ENCODE measurements at regions not wholly inside any gene's neighbourhood (a gene's known extent, or its start where the extent isn't known, plus 50 kb on each side); places are given as distances from the start of the nearest gene placed in this dataset.

- DNase-seq (ENCODE audit: low read depth in 2 of 2), result no peak
Observed at GRCh38 chr17:73785496-73785895, 141.3 kb upstream of the SDK2 start.

DNA sequence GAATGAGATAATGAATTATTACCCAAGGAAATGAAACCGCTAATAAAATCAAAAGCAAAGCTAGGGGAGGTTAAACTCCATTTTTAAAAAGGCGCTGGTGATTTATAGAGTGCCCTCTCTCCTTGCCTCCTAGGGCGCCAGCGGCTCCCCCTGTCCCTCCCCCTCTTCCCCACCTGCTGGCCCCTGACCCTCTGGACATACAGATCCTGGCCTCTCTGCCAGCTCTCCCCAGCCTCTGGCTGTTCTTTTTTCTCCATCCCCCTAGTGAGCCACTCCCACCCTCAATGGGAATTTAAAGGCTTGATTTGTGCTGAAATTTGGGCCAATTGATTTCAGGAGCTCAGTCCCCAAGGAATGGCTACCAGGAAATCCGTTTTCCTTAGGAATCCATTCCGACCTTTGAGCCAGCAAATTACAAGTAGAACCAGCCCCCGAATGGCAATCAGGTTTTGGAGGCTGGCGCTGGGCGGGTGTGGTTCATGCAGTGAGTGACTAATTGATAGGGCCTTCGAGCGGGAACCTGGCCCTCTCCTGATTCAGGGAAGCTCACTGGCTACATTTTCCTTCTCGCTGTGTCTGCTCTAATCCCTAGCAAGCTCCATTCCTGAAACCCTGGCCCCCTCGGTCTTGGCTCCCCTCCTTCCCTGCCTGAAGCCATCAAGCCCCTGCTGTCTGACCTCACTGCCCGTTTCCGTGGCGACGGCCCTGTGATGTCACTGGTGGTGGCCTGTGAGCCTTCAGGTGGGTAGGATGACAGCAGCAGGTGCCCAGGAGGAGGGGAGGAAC, 141.9 kb upstream of the SDK2 start:
- no peak for DNase-seq (ENCODE audit: low read depth in 2 of 2)

DNA sequence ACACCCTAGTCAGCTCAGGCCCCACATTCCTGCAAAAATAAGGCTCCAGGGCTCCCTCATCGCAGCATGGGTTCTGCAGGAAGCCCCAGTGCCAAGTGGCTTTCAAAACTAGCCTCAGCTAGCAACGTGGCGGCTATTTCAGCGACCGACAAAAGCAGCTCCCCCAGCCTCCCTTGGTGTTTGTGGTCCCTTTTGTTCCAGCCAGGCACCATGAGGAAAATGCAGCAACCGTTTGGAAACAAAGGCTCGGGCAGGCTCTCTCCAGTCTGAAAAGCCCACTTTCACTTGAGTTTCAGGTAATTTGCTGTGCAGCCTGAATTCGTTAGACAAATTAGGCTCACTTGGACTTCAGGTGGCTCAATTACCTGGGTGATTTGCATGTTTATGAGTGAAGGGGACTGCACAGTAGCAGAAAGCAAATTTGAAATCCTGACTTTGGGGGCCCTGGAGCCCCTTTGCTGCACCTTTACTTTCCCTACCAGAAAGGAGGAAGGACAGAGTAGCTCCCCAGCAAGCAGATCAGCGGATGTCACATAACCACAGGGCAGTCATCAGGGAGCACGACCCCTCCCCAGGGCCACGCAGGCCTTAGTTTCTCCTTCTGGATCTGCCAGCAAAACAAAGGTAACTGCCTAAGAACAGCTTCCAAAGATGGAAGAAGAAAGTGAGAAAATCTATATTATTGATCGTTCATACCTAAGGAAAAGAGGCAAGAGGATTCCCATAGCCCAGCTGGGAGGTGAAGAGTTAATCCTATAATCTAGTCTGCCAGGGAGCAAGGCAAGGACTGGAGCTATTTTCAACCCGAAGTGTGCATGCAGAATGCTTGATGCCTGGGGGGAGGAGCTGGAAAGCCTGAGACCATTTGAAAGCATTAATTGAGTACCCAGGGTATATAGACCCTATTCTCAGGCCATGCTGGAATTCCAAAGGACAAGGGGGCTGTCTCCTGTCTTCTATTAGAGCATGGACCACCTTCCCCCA, 143.1 kb upstream of the SDK2 start:
- DNase-seq (ENCODE audit: low read depth in 2 of 2), result no peak

DNA sequence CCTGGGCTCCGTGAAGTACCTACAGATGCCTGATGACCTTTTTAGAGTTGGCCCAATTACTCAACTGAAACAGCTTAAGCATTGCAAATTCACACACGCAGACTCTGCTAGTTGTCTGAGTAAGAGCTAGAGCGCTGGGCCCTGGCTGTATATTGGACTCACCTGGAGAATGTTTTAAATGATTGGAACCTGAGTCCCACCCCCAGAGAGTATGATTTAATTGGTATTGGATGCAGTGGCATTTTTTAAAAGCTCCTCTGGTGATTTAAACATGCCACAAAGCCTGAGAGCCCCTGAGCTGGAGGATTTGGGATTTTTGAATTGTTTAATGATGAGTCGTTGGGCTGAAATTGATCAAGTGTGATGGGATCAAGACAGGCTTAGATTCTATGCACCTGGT, 143.9 kb upstream of the SDK2 start:
- DNase-seq (ENCODE audit: low read depth in 2 of 2), result no peak

GRCh38 chr17:73791121-73791520, 146.9 kb upstream of the SDK2 start:
- DNase-seq (ENCODE audit: low read depth in 2 of 2), result no peak

GRCh38 chr17:73791631-73792030, 147.4 kb upstream of the SDK2 start:
- DNase-seq (ENCODE audit: low read depth in 2 of 2), result no peak

GRCh38 chr17:73792994-73793393, 148.7 kb upstream of the SDK2 start:
- no peak for DNase-seq (ENCODE audit: low read depth in 2 of 2)

DNA sequence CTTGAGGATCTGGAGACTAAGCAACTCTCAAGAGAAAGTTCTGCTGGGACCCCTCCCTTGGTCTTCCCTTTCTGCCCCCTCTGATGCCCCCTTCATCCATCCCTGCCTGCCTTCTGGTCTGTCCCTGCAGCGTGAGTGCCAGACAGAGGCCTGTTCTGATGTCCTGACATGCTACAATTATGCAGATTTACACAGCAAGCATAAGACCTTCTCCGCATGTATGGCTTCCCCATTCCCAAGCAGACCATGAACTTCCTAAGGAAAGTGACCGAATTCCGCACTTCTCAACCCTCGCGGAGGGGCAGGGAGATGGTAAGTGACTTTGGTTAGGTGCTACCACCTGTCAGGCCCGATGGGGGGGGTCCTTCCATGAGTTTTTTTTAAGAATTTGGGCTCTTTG, 150.1 kb upstream of the SDK2 start:
- no peak for DNase-seq (ENCODE audit: low read depth in 2 of 2)

DNA sequence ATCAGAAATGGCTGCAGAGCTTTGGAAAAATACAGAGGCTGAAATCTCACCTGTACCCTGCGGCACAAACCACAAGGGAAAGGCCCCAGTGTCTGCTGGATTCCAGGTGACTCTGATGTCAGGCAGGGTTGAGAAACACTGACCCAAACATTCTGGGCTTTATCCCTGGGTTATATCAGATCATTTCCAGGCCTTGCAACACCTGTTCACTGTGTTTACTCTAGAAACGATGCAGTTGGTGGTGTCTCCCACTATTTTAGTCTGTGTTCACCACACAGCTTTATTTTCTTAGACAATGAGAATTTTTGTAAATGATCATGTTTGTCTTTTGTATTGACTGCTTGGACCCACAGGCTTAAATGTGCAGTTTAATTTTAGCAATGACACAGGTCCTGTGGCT, 151.5 kb upstream of the SDK2 start:
- DNase-seq (ENCODE audit: low read depth in 2 of 2), result no peak

DNA sequence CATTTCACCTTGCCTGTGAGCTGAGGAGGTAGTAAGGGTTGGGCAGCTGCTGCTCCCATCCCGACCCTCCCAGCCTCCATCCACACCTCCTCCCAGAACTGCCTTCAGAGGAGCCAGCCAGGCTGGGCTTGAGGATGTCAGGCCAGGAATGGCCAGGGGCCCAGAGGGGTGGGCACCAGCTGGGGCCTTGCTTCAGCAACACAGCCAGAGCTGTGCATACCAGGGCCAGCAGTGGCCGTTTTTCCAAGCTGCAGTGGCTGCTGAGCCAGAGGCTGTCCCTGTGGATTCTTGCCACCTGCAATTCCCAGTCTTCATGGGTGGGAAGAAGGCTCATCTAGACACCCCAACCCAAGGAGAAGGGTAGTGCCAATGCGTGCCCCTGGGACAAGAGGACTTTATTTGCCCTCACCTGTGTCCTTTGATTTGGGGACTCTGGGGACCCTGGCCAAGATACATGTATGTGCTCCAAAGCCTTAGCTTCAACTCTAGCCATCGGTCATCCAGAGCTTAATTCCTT, 153.4 kb upstream of the SDK2 start:
- no peak for DNase-seq (ENCODE audit: low read depth in 2 of 2)

DNA sequence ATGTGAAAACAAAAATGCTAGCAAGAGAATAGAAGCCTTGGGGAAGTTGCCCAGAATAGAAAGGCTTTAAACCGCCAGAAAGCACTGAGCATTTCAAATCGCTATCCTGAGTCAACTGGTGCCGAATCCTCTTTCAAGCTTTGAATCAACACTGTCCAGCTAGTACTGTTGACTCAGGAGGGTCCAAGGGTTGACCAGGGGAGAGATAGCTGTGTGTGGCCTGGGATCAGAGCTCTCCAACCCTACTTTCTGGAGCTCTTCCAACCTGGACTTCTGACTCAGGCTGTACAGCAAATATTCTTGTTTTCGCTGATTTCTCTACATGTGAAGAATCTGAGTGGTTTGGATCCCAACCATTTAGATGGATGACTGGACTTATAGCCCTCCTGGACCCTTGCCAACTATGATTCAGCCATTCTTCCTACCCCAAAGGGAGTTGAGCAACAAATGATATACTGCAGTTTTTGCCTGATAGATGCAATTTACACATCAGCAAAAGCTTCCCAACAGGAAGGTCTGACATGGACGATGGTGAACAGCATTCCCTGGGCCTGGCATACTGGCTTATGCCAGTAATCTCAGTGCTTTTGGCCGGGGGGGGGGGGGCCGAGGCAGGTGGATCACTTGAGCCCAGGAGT, 154.0 kb upstream of the SDK2 start:
- no peak for DNase-seq (ENCODE audit: low read depth in 2 of 2)

DNA sequence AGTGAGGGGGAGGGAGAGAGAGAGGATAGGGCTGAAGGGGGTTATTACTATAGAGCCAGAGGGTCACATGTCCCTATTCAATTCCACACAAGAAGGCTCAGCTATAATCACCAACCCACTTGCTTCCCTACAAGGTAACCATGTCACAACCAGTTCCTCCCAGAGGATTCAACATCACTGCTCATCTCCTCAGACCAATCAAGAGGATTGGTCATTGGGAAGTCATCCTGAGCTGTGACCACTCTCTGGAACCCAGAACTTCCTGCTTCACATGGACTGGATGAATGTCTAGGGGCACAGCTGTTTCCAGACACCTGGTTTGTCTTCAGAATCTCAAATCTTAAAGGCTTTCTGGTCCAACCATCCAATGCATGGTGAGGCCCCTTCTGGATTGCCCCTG, 154.9 kb upstream of the SDK2 start:
- no peak for DNase-seq (ENCODE audit: low read depth in 2 of 2)

- no peak for DNase-seq (ENCODE audit: low read depth in 2 of 2)
Observed at GRCh38 chr17:73799781-73800627, 155.8 kb upstream of the SDK2 start.

- no peak for DNase-seq (ENCODE audit: low read depth in 2 of 2)
Observed at GRCh38 chr17:73800893-73801292, 156.6 kb upstream of the SDK2 start.

DNA sequence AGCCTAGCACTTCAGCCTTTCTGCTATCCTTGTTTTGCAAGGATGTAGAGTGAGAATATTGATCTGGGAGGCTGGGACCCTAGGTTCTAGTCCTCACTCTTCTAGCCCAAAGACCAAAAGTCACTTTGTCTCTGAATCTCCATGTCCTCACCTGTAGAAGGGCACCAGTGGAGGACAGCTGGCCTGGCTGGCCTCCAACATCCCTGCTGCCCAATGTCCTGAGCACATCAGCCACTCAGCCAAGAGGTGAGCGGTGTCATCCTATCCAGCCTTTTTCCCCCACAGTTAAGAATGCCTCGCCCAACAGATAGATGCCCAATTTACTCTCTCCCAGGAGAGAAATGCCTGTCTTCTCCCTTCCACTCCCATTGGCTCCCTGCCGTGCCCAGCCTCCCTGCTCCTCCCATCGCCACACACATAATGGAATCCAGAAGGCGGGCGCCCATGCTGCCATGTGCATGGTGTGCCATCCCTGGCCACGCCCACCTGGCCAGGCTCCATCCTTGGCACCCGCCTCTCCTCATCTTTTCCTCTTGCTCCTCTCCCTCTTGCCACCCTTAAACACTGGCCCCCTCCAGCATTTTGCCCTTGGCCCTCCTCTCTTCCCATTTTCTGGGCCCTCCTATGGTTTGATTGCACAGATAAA, 157.3 kb upstream of the SDK2 start:
- no peak for DNase-seq (ENCODE audit: low read depth in 2 of 2)

DNA sequence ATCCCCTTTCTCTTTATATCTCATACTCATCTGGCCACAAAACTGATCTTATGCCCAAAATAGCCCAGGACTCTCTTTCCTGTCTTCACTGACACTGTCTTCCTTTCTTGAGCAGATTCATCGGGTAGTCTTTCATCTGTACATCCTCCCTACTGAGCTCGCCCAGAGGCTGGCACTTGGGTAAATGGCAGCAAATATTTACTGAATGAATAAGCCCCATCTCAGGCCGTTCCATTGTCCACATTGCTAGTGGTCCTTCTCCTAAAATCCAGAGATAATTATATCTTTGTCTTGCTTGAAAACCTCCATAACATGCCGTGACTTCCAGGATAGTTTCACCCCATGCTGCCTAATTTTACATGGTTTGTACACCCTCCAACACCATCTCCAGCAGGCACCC, 158.1 kb upstream of the SDK2 start:
- no peak for DNase-seq (ENCODE audit: low read depth in 2 of 2)

- DNase-seq (ENCODE audit: low read depth in 2 of 2), result no peak
Observed at GRCh38 chr17:73802871-73803270, 158.6 kb upstream of the SDK2 start.

- no peak for DNase-seq (ENCODE audit: low read depth in 2 of 2)
Observed at GRCh38 chr17:73803964-73804435, 159.8 kb upstream of the SDK2 start.

GRCh38 chr17:73806768-73807167, 162.5 kb upstream of the SDK2 start:
- DNase-seq (ENCODE audit: low read depth in 2 of 2), result no peak

DNA sequence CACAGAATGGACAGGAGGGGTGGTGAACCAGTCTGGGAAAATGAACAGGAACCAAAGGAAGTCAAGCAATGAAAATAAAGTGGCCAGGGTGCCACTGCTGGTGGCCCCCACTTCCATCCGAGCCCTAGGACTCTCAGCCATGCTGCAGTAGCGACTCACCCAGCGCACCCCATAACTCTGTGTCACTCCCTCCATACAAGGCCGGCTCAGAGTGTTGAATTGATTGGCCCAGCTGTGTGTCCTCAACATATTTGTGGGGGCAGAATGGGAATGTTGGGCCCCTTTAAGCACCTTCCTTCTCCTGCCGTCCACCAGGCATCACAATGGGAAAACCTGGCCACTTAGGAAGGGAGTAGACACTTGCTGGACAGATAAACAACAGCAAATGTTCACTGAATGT, 169.0 kb upstream of the SDK2 start:
- DNase-seq (ENCODE audit: low read depth in 2 of 2), result no peak

DNA sequence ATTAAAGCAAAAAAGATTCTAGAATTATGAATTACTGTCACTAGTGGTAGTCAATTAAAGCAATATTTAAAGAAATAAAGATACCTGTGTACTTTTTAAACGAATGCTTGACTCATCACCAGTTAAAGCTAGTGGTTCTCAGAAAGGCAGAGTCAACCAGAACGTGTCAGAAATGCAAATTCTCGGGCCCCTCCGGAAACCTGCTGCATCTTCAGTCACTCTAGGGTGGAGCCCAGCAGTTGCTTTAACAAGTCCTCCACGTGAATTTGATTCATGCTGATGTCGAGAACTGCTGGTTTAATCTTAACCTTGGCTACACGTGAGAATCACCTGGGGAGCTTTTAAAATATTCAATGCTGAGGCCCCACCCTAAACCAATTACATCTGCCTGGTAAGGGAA, 169.8 kb upstream of the SDK2 start:
- DNase-seq (ENCODE audit: low read depth in 2 of 2), result no peak
